Stimulated activated naive CD8-positive, alpha-beta T cell treated with anti-CD3 and anti-CD28 coated beads, Interleukin-15, Interleukin-2, amounts not matched to agents 100 ng/mL and 50 ng/mL, for 24 hours (primary cell): ENCODE measurements at regions not wholly inside any gene's neighbourhood (a gene's known extent, or its start where the extent isn't known, plus 50 kb on each side); places are given as distances from the start of the nearest gene placed in this dataset.

Experiments
- H3K27ac Mint-ChIP-seq: one replicate; pipeline ENCODE4 v1.8.0; 2021; ENCODE audit warnings: mild to moderate bottlenecking, mixed read lengths
- H3K27me3 Mint-ChIP-seq: one replicate; pipeline ENCODE4 v1.8.0; 2021; ENCODE audit warnings: mixed read lengths
- H3K36me3 Mint-ChIP-seq: one replicate; pipeline ENCODE4 v1.8.0; 2021; ENCODE audit warnings: low read depth, mixed read lengths
- H3K4me1 Mint-ChIP-seq: one replicate; pipeline ENCODE4 v1.8.0; 2021; ENCODE audit warnings: low read depth, mixed read lengths
- H3K4me3 Mint-ChIP-seq: one replicate; pipeline ENCODE4 v1.8.0; 2021; ENCODE audit warnings: mild to moderate bottlenecking, mixed read lengths
- H3K9me3 Mint-ChIP-seq: one replicate; pipeline ENCODE4 v1.8.0; 2021; ENCODE audit warnings: mixed read lengths

DNA sequence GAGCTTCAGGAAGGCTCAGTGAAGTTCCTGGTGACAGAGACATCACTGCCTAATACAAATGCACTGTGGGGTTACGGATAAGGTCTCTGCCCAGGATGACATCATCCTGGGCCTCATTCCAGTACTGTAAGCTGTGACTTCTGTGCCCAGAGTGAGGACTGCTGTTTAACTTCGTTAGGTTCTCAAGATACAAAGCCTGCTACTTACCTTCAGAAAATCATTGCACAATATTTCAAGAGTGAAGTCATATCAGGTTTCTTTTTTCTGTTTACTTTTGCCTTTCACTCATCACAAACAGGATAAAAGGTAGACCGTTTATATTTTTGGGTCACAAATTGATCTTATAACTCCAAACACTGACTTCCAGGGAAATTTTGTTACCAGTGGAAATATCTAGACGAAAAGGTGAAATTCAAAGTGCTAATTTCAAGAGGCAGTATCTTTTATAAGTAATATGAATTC, 241.2 kb downstream of the PIK3R1 start:
- H3K27ac Mint-ChIP-seq: no peak overlapping the region
- no peaks in the 10 kb centered on the region for H3K9me3 Mint-ChIP-seq
- H3K36me3 Mint-ChIP-seq: no peaks in the 10 kb centered on the region
- H3K4me3 Mint-ChIP-seq: no peak overlapping the region
- no peaks in the 10 kb centered on the region for H3K27me3 Mint-ChIP-seq
- H3K4me1 Mint-ChIP-seq: peaks cover 22% of the 10 kb centered on the region

DNA sequence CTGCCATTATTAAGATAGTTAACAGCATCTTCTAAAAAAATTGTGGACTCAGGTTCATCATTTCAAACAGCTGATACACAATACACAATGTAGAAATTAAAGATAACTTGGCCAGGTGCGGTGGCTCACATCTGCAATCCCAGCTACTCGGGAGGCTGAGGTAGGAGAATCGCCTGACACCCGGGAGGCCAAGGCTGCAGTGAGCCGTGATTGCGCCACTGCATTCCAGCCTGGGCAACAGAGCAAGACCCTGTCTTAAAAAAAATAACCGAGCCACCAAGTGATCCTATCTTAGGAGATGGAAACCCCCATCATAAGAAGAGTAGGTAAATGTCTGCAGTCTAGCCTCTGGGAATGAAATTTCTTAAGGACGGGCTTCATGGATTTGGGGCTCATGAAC, 241.7 kb downstream of the PIK3R1 start:
- Mint-ChIP-seq H3K27me3 (no peaks in the 10 kb centered on the region), H3K9me3 (no peaks in the 10 kb centered on the region), H3K36me3 (no peaks in the 10 kb centered on the region), H3K27ac (no peak overlapping the region), H3K4me1 (peaks cover 22% of the 10 kb centered on the region), H3K4me3 (no peak overlapping the region)

DNA sequence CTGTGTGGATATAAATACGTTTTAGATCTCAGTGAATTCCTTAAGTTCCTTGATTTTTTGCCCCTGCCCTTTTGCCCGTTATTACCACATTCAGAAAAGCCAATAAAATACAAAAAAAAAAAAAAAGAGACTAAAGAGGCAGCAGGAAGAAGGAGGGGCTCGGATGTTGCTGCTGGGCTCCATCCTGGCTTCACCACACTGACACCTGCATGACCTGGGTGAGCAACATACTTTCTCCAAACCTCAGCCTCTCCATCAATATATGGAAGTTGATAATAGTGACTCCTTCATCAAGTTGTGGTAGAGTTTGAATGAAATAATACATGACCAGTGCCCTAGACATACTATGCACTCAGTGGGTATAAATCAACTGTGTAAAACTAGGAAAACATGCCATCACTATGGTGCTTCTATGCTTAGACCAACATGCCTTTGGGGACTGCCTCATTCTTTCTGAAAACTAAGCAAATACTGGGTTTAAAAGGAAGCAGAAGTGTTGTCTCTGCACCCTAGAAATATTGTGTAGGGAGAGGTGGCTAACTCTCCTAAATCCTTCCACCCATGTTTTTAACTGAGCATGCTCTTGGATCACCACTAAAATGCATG, 243.0 kb downstream of the PIK3R1 start:
- Mint-ChIP-seq H3K36me3 (no peaks in the 10 kb centered on the region), H3K9me3 (no peaks in the 10 kb centered on the region), H3K27me3 (no peaks in the 10 kb centered on the region), H3K4me1 (peaks cover 22% of the 10 kb centered on the region), H3K27ac (no peak overlapping the region), H3K4me3 (no peak overlapping the region)

DNA sequence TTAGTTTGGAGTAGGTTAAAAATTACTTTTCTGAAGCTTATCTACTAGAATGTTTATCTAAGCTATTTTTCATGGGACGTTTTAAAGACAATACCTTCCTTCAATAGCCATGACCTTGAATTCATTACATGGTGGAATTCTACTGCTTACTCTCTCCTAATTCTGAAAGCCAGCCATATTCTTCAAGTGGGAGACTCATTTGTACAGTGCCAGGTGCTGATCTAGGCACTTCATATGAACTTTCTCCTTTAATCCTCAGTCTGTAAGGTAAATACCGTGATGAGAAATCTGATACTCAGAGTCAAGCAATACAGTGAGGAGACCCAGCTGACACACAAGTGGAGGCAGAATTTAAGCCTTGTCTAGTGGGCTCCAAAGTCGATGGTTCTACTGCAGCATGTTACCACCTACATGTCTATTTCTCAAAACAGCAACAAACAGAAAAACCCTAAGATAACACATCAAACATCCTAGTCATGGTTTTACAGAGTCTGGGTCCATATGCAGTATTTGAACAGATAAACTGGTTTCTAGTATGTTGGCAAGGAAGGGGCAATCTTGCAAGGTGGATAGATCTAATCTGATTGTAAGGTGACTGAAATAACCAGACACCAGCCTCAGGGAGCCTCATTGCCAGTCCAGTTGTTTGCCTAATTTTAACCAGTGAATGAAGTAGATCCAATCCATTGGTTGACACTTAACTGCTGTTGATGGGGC, 243.7 kb downstream of the PIK3R1 start:
- Mint-ChIP-seq H3K4me3 (no peak overlapping the region), H3K27ac (no peak overlapping the region), H3K9me3 (no peaks in the 10 kb centered on the region), H3K4me1 (peaks cover 22% of the 10 kb centered on the region), H3K27me3 (no peaks in the 10 kb centered on the region), H3K36me3 (no peaks in the 10 kb centered on the region)

DNA sequence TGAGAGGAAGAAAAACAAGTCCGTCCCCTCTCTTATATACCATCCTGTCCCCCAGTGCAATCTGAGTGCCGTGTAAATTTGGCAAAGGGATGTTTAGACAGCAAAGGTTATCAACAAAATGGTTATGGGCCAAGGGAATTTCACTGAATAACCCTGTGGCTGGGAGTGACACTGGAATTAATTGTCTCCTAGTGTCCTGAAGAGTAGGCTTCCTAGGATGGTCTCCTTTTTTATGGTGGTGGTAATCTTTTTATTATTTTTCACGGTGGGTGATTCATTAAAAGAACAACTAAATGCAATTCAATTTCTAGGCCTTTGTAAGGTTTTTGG, 244.2 kb downstream of the PIK3R1 start:
- Mint-ChIP-seq H3K27ac (no peak overlapping the region), H3K27me3 (no peaks in the 10 kb centered on the region), H3K4me3 (no peak overlapping the region), H3K9me3 (no peaks in the 10 kb centered on the region), H3K4me1 (peaks cover 22% of the 10 kb centered on the region), H3K36me3 (no peaks in the 10 kb centered on the region)

DNA sequence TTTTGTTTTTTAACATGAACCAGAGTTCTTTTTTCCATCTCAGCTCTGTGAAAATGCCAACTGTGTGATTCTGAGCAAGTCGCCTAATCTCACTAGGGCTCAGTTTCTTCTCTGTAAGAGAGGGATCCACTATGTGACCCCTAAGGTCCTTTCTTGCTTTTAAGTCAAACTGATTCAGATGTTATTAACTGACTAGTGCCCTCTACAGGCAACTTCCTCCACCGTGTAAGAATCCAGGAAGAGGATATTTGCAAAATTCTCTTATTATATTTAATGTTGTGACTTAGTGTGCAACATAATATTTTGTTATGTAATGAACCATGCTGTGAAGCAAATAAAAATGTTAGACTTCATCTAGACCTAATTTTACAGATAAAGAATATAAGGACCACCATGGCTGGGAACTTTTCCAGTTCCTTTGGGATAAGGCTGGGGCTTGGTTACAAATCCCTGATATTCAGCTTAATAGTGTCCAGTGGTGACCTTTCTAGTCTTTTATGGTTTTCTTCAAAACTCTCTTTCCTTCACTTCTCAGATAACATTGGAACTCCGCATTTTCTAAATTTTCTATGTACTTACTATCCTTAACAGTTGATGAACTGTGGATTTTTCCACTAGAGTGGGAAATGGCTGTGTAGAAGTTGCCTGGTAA, 244.7 kb downstream of the PIK3R1 start:
- Mint-ChIP-seq H3K9me3 (no peaks in the 10 kb centered on the region), H3K27me3 (no peaks in the 10 kb centered on the region), H3K4me3 (no peak overlapping the region), H3K4me1 (peaks cover 22% of the 10 kb centered on the region), H3K36me3 (no peaks in the 10 kb centered on the region), H3K27ac (no peak overlapping the region)

DNA sequence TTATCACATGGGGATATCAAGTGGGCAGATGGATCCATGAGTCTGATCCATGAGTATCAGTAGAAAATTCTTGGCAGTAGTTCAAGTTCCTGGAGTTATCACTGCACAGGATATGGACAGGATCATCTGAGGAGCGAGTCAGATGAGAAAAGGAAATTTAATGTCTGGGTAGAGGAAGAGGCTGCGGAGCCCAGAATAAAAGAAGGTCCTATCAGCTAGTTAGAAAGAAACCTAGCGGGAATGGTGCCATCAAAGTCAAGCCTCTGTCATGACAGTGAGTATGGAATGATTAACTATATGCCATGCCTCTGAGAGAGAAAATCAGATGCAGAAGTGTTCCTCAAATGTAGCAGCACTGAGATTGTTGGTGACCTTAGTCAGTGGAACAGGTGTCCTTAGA, 248.1 kb downstream of the PIK3R1 start:
- Mint-ChIP-seq H3K4me3 (no peak overlapping the region), H3K9me3 (no peaks in the 10 kb centered on the region), H3K27me3 (peaks cover 5% of the 10 kb centered on the region), H3K27ac (no peak overlapping the region), H3K36me3 (no peaks in the 10 kb centered on the region), H3K4me1 (peaks cover 13% of the 10 kb centered on the region)

DNA sequence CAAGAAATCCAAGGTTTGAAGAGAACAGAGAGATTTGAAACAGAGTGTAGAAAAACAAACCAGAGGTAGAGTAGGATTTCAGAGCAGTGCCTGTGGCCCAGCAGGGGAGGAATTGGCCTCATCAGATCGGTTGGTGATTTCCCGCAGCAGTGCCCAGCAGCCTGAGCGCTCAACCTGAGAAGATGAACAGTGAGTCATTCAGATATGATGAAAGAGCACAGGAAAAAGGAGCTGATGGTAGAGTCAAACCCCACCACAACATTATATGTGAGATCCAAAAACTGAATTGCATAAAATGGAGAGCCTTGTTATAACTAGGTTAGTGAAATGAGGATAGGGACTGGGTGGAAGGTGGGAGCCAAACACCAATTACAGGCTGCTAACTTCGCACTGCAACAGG, 248.9 kb downstream of the PIK3R1 start:
- H3K4me3 Mint-ChIP-seq: no peak overlapping the region
- no peaks in the 10 kb centered on the region for H3K36me3 Mint-ChIP-seq
- H3K9me3 Mint-ChIP-seq: no peaks in the 10 kb centered on the region
- peaks cover 5% of the 10 kb centered on the region for H3K4me1 Mint-ChIP-seq
- H3K27me3 Mint-ChIP-seq: peaks cover 5% of the 10 kb centered on the region
- H3K27ac Mint-ChIP-seq: no peak overlapping the region

DNA sequence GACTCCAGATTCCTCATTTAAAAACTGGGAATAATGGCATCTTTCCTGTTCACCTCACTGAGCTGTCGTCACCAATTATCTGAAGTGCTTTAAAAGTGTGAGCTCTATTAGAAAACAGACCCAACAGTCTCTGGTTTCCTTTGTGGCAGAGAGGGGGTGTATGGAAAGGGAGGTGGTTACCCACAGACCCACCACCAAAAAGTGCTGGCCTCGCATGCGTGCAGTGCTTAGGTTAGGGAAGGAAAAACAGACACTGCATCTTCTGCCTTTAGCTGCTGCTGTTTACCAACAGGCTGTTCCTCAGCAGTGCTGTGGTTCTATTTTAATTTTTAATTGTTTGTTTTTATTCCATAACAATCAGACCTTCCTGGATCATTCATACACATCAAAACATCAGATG, 249.6 kb downstream of the PIK3R1 start:
- H3K4me1 Mint-ChIP-seq: peaks cover under 1% of the 10 kb centered on the region
- H3K9me3 Mint-ChIP-seq: no peaks in the 10 kb centered on the region
- H3K27me3 Mint-ChIP-seq: peaks cover 5% of the 10 kb centered on the region
- no peaks in the 10 kb centered on the region for H3K36me3 Mint-ChIP-seq
- no peak overlapping the region for H3K4me3 Mint-ChIP-seq
- H3K27ac Mint-ChIP-seq: no peak overlapping the region

DNA sequence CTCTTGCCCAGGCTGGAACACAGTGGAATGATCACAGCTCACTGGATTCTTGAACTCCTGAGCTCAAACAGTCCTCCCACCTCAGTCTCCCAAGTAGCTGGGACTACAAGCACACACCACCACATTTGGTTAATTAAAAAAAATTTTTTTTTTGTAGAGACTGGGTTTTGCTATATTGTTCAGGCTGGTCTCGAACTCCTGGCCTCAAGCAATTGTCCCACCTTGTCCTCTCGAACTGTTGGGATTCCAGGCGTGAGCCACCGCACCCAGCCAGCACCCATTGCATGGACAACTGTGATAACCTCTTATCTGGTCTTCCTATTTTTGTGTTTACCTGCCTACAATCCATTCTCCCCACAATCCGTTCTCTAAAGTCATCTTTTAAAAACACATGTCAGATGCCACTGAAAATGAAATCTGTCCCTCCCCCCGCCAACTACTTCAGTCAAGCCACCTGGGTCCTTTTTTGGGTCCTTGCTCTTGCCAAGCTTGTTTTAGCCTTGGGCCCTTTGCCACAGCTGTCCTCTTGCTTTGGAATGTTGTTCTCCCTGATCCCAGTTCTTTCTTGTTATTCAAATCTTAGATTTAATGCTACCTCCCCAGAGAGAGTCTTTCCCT, 250.5 kb downstream of the PIK3R1 start:
- H3K4me3 Mint-ChIP-seq: no peak overlapping the region
- peaks cover 5% of the 10 kb centered on the region for H3K27me3 Mint-ChIP-seq
- H3K4me1 Mint-ChIP-seq: no peaks in the 10 kb centered on the region
- no peaks in the 10 kb centered on the region for H3K36me3 Mint-ChIP-seq
- H3K27ac Mint-ChIP-seq: no peak overlapping the region
- H3K9me3 Mint-ChIP-seq: no peaks in the 10 kb centered on the region

DNA sequence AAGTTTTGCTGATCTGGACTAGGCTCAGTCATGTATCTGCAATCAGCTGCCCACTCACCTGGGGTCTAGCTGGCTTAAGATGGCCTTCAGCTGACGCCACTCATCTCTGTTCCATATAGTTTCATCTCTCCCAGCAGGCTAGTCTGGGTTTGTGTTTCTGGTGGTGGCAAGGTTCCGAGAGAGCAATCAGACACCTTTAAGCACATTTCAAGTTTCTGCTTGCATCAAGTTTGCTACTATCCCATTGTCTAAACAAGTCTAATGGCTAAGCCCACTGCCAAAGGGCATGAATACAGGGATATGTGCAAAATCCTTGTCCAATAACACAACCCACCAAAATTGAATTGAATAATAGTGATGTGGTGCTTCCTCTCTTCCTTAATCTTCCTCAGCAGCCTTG, 251.7 kb downstream of the PIK3R1 start:
- Mint-ChIP-seq H3K27ac (no peak overlapping the region), H3K4me1 (no peaks in the 10 kb centered on the region), H3K4me3 (no peak overlapping the region), H3K27me3 (peaks cover 5% of the 10 kb centered on the region), H3K9me3 (no peaks in the 10 kb centered on the region), H3K36me3 (no peaks in the 10 kb centered on the region)

DNA sequence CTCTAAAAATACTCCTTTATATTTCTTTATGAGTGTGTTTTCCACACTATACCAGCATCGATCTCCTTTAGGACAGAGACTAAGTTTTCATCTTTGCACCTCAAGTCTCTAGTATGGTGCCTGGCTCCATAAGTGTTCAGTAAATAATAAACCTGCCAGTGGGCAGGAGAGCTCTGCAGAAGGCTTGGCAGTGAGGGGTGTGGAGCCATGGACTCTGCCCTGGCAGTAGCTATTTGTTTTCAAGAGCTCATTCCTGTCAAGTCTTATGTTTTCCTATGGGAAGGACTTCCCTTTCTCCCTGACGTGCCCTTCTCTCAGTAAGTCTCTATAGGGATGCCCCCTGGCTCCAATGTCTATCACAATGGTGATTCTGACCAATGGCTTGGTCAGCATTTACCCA, 252.2 kb downstream of the PIK3R1 start:
- Mint-ChIP-seq H3K4me1 (no peaks in the 10 kb centered on the region), H3K27me3 (peaks cover 6% of the 10 kb centered on the region), H3K9me3 (no peaks in the 10 kb centered on the region), H3K36me3 (no peaks in the 10 kb centered on the region), H3K4me3 (no peak overlapping the region), H3K27ac (no peak overlapping the region)

DNA sequence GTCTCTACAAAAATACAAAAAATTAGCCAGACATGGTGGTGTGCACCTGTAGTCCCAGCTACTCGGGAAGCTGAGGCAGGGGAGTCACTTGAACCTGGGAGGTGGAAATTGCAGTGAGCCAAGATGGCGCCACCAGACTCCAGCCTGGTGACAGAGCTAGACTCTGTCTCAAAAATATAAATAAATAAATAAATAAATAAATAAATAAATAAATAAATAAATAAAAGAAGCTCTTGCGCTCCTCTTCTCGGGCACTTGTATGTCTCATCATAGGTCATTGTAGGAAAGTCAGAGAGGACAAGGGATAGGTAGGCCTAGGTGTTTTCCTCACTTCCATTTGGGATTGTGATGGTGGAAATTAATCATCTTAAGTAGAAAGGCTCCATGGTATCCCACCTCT, 252.8 kb downstream of the PIK3R1 start:
- Mint-ChIP-seq H3K27me3 (peaks cover 9% of the 10 kb centered on the region), H3K27ac (no peak overlapping the region), H3K4me1 (no peaks in the 10 kb centered on the region), H3K9me3 (no peaks in the 10 kb centered on the region), H3K36me3 (no peaks in the 10 kb centered on the region), H3K4me3 (no peak overlapping the region)

DNA sequence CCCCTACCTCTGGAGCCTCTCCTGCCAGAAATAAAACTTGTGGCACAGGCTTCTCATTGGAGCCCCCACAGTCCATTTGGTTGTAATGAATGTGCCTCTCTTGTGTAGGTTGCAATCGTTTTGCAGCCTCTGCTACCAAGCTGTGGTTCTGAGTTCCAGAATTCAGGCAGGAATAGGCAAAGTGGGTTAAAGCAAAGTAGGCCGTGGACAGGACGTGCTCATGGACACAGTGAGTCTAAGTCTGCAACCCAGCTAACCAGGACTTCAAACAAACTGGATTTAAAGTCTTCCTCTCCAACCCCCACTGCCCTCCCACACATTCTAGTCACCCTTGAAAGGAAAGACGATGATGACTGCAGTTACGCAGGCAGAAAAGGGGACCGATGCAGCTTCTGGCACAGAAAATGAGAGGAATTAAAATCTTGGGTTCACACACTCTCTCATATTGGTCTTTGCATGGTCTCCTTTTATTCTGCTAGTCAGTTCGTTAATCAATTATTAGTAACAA, 260.0 kb downstream of the PIK3R1 start:
- Mint-ChIP-seq H3K36me3 (no peaks in the 10 kb centered on the region), H3K27ac (no peak overlapping the region), H3K4me3 (no peak overlapping the region), H3K9me3 (no peaks in the 10 kb centered on the region), H3K4me1 (no peaks in the 10 kb centered on the region), H3K27me3 (peaks cover 8% of the 10 kb centered on the region)

DNA sequence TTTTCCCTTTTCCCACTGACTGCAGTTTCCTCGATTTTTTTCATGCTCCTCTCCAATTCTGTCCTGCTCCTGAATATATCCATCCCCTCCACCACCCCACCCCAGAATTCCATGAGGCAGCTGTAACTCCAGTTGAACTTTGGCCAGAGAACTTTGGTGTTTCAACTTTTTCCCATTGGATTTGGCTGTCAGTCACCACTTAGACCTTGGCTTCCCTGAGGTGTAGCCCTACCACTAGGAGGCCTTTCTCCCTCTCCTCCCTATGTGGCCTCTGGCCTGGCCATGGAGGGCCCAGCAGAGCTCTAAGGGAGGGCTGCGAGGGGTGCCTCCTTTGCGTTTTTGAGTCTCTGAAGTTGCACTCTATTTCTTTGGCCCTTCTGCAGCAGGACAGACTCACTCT, 261.3 kb downstream of the PIK3R1 start:
- no peak overlapping the region for H3K4me3 Mint-ChIP-seq
- no peaks in the 10 kb centered on the region for H3K9me3 Mint-ChIP-seq
- no peak overlapping the region for H3K27ac Mint-ChIP-seq
- peaks cover 8% of the 10 kb centered on the region for H3K27me3 Mint-ChIP-seq
- no peaks in the 10 kb centered on the region for H3K36me3 Mint-ChIP-seq
- no peaks in the 10 kb centered on the region for H3K4me1 Mint-ChIP-seq
